Prostate gland (tissue), 2 donors: ENCODE measurements at regions not wholly inside any gene's neighbourhood (a gene's known extent, or its start where the extent isn't known, plus 50 kb on each side); places are given as distances from the start of the nearest gene placed in this dataset.

Source experiments
- POLR2A ChIP-seq: fragments of 450-650 bp; IDR thresholded peaks from one replicate; pipeline ENCODE4 v1.6.1; 2016; ENCODE audit warnings: antibody characterized with exemption, mild to moderate bottlenecking
- POLR2AphosphoS5 ChIP-seq: sonication (generic); formaldehyde crosslinking; IDR thresholded peaks from one replicate; pipeline ENCODE4 v1.6.1; 2017; ENCODE audit warnings: antibody characterized with exemption
- TF ChIP-seq, protein P1 (sequence below), 4 experiments: fragments of 200-600 bp in 2 of 4; fragments of 450-650 bp in 2 of 4; sonication (generic) in 2 of 4; IDR thresholded peaks; 1 replicate in 3 of 4; 2 replicates in 1 of 4; pipeline ENCODE4 v1.5.1; 2016 to 2019; ENCODE audit warnings: antibody characterized with exemption in 4 of 4, mild to moderate bottlenecking in 2 of 4, moderate library complexity in 2 of 4

DNA sequence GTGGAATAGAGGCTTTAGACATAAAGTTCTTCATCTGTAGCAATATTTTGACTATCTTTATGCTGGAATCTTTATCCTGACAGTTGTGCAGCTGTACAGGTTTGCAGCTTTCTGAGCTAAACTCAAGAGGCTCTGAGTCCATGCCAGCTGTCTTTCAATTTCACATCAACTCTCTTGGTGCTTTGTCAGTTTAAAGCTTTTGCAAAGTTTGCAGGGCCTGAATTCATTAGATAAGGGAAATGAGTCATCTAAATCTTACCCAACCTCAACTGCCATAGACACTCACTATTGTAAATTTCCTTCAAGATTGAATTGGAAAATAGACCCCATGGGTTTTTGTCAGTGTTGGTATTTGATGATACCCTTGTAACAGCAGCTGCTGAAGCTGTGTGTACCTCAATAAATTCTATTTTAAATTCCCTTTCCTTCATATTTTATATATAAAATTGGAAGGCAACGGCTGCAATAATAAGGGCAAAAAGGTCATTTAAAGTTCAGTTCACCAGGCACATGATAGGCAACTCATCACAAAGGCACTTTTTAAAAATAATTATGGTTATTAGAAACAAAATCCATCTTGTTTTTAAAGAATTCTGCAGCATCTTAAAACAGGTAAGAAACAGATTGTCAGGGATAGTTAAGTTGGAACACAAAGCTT is 169.9 kb upstream of the SLC39A10 start:
- TF ChIP-seq, protein P1, sequence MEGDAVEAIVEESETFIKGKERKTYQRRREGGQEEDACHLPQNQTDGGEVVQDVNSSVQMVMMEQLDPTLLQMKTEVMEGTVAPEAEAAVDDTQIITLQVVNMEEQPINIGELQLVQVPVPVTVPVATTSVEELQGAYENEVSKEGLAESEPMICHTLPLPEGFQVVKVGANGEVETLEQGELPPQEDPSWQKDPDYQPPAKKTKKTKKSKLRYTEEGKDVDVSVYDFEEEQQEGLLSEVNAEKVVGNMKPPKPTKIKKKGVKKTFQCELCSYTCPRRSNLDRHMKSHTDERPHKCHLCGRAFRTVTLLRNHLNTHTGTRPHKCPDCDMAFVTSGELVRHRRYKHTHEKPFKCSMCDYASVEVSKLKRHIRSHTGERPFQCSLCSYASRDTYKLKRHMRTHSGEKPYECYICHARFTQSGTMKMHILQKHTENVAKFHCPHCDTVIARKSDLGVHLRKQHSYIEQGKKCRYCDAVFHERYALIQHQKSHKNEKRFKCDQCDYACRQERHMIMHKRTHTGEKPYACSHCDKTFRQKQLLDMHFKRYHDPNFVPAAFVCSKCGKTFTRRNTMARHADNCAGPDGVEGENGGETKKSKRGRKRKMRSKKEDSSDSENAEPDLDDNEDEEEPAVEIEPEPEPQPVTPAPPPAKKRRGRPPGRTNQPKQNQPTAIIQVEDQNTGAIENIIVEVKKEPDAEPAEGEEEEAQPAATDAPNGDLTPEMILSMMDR (IDR thresholded peaks at IDR 0.05), result no peak
- TF ChIP-seq POLR2A (no peak), POLR2AphosphoS5 (no peak)
